ENCODE measurements at regions not wholly inside any gene's neighbourhood (a gene's known extent, or its start where the extent isn't known, plus 50 kb on each side); places are given as distances from the start of the nearest gene placed in this dataset.
"Not testable (repeated sequence)": the region's sequence is repeated elsewhere in the genome, so short reads cannot be mapped to it uniquely, and the experiment has no call there.

DNA sequence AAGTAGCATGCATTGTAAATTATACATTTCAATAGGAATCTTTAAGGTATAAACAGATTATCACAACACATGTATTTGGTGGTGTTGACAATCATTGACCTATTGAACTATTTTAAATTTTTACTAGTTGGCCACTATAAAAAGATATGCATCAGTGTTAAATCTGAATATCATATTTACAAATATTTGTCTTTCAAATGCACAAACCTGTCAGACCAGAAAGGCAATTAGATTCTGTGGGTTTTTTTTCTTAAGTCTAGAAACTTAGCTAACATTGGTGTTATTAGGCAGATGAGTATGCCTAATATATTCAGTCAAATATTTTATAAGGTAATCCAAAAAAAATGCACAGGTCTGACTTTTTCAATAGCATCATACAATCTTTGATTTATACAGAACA is 241.4 kb upstream of the DGKB start:
- ChIA-PET POLR2A (no interaction called here), CTCF (no interaction called here)

DNA sequence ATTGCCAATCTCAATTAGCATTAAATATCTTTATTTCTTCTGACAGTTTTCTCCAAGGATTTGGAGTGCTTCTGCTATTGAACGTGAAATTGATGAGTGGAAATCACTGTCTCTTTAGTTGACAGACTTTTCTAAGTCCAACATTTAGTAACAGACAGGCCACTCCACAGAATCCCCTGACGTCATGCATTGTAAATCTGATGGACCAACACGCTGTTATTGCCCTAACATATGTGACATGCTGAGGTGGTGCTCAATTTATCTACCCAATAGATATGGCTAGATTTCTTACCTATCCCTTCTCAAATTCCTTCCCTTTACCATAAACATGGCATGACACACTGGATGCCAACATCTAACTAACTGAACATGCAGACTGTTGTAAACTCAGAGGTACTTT is 240.6 kb upstream of the DGKB start:
- ChIA-PET CTCF (no interaction called here), POLR2A (no interaction called here)

DNA sequence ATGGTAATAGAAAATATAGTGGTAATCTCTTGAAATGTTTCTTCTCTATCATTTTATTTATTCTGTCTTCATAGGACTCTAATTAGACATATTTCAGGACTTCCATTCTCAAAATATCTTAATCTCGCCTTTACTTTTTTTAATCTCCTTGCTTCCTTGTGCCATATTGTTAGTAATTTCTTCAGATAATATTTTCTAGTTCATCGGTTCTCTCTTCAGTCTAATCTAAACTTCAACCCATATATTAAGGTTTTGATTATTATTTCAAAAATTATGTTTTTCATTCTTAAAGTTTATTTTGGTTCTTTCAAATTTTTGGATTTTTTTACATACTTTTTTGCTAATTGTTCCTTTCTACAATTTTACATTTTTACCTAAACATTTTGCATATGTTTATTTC is 237.9 kb upstream of the DGKB start:
- POLR2A ChIA-PET: no interaction called here
- CTCF ChIA-PET: no interaction called here

DNA sequence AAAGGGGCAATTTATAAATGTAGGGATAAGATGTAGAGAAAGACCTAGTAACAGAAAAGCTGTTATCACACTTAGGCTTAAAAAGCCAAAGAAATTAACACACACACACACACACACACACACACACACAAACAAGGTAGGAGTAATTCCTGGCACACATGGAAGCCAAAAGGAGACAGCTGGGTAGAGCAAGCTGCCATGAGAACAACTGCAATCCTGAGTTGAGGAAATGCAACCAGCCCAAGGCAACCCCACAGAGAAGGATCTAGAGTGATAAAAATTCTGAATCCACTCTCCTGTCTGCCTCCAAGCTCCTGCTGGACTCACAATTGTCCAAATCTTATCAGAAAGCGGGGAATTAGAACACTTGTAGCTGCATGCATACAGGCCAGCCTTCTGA is 229.1 kb upstream of the DGKB start:
- ChIA-PET POLR2A (no interaction called here), CTCF (no interaction called here)

DNA sequence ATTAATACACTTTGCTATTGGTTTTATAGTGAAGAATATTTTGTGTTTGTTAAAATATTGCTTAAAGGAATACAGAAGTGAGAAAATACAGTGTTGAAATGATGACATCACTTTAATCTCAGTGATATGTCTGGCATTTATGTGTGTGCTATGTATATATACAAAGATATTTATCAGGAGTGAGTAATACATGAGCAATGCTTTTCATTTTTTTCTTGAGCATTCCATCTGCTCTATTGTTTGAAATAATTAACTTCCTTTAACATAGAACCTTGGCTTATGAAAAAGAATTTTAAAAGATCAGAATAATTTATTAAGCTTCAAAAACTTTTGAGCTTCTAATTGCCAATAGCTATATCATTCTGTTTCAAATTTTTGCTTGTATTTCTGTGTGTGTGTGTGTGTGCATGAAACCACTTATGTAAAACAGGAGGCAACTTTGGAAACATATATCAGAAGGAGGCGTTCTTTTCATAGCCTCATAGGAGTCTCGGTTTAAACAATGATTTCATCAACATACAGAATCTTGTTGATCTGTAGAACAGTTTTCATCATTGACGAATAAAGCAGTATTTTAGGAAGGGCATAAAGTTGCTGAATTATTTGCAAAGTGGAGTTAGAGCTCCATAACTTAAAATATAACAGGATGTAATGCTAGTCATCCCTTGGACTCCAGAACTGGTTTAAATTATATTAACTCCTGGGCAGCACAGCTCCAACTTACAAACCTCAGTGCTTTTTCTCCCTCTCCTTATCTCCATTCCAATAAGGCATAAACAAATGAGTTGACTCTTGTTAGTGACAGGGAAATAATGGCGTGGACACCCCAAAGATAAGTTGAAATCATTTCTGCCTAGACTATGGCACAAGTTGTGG is 228.4 kb upstream of the DGKB start:
- ChIA-PET POLR2A (no interaction called here), CTCF (no interaction called here)

DNA sequence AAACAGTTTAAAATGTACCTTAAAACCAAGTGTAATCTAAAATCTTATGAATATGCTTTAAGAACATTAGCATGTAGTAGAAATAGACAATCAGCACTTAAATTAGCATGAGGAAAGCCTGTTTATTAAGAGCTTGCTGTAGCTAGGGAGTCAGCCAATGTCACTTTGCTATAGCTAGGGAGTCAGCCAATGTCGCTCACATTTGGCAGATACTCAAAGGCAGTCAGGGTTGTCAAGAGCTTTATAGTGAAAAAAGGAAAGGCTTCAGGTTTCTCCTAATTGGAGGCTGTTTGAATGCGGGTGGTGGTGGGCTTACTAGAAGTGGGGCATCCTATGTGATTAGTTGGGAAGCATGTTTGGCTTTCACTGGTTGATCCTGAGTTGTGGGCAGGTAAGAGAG is 226.2 kb upstream of the DGKB start:
- ChIA-PET CTCF (no interaction called here), POLR2A (no interaction called here)

DNA sequence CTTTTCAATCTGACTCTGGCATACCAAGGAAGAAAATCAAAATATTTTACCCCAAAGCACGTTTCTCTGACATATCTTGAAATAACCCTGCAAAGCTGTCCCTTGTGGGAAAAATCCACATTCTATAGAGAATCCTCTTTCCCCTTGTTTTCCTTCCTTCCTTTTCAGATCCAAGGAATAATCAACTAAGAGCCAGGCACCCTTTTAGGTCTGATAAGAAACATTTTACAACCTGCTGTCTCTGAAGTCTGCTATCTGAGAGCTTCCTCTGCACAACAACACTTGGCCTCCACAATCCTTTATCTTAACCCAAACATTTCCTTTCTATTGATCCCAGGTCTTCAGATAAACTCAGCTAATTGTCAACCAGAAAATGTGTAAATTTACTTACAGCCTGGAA is 224.1 kb upstream of the DGKB start:
- POLR2A ChIA-PET, CTCF ChIA-PET: not testable (repeated sequence)

DNA sequence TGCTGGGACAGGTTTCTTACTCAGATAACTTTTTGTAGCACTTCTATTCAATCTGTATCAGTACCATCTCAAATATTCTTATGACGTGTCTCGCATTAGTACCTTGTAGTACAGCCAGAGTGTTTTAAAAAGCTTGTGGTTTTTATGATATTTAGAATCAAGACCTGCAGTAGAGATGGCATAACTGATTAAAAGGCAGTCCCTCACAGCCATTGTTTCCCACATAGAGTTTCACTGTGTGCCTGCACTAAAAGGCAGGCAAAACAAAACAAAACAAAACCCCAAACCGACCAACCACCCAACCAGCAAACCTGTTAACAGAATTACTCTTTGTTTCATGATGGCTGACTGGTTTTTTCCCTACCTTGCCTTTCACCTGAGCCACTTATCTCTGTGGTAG is 221.3 kb upstream of the DGKB start:
- CTCF ChIA-PET: no interaction called here
- POLR2A ChIA-PET: no interaction called here

DNA sequence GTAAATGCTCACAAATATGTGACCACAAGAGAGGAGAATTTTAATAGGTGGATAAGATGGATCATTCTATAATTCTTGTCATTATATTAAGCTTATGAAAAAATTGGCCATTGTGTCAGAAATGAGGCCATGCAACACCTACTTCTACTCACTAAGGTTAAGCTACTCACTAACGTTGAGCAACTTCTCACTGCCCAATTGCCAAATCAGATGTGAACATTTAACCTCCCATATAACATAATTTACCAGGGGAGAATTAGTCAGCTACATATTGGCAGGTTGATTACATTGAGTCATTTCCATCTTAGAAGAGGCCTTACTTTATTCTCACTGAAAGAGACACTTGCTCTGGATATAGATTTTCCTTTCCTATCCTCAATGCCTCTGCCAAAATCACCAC is 211.2 kb upstream of the DGKB start:
- POLR2A ChIA-PET: no interaction called here
- CTCF ChIA-PET: no interaction called here

DNA sequence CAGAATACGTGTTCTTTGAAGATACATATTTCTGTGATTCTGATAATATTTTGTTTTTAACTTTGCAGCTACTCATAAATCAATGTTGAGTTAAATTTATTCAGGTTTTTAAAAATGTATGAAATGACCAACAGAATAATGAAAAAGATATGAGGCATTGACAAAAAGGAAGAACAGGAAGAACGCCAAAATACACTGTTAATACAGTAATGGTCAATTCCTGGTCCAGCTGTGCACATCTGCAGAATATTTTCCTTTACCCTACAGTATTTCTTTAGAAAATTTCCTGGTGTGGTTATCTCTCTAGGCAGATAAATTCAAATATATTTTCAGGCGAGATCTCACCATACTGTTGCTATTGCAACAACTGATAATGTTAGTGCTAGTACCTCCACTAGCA is 203.2 kb upstream of the DGKB start:
- POLR2A ChIA-PET: no interaction called here
- CTCF ChIA-PET: no interaction called here

DNA sequence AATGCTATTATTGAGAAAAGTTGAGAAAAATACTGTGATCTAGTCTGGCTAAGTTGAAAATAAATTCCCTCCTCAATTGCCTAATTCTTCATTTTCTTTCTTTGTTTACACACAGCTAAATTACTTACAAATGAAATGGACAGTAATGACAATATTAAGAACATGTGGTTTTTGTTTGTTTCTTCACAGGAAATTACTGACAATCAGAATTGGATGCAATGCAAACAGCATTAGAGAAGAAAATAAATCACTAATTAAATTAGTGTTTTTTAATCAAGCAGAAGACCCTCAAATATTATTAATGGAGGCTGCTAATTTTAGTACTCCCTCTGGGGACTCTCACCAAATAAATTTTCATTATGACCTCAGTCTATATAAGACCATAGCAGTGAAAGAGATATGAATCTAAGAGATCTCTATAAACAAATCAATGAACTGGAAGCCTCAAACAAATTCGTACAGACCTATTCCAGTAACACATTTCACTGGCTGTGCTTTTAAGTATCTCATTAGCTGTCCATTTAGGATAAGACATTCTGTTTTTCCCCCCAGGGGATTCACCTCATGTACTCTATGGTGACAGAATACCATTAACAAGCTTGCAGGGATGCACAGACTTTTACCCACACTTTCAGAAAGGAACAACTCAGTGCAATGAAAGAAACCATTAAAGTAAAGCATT is 202.0 kb upstream of the DGKB start:
- ChIA-PET POLR2A (no interaction called here), CTCF (no interaction called here)

DNA sequence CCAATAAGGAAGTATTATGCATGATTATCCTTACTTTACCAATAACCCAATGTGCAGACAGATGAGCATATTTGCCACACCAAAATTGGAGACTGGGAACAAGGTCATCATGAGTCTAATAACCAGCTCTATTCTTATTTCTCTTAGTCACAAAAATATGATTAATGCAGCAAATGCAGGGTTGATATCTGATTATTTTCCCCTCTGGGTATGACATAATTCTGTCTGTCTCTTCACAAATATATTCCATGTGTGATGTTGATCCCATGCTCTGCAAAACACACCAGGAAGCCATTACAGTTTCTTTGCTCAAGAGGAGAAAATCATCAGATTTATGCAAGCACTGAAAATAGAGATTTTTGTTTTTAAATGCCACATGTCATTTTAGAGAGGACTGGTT is 196.5 kb upstream of the DGKB start:
- CTCF ChIA-PET: no interaction called here
- POLR2A ChIA-PET: no interaction called here

DNA sequence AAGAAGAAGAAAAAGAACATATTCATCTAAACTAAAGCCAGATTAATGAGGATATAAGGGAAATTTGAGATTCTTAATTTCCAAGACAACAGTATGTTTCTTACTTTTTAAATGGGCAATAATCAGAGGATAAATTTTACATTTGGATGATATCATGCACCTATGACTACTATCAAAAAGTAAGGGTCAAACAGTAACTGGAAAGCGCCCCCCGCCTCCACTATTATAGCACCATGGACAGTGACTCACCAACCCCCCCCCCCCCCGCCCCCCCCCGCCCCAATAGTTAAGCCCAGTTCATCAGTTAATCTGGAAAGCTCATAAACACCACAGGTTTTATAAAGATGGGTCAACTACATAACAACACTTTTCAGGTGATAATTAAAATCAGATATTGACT is 194.3 kb upstream of the DGKB start:
- ChIA-PET POLR2A (no interaction called here), CTCF (no interaction called here)

DNA sequence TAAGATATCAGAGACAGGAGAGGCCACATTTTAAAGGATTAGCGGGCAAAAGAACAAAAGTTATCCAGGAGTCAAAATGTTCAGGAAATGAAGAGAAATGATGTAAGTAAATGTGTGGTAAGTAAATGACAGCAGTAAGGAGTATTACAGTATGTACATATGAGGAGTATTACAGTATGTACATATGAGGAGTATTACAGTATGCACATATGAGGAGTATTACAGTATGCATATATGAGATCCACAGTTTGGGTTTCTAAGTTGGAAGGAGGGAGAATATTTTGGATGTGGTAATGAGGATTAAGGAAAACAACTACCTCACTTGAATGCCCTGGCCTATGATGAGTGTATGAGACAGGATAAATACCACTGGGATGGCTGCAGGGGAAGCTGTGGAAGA is 192.4 kb upstream of the DGKB start:
- POLR2A ChIA-PET: no interaction called here
- CTCF ChIA-PET: no interaction called here

DNA sequence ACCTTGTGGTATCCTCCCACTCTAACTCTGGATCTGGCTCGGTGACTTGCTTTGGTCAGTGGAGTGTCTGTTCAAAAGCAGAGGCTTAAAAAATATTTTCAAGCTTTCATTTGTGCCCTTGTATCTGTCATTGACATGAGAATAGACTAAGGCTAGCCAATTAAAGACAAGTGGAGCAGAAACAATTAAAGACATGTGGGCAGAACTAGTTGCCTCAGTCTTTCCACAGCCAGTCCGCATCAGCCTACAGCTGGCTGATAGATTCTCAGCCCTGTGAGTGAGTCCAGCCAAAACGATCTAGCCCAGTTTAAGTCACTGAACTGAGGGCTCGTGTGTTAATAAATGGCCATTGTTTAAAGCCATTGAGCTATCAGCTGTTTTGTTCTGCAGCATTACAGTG is 185.2 kb upstream of the DGKB start:
- ChIA-PET POLR2A (no interaction called here), CTCF (no interaction called here)

DNA sequence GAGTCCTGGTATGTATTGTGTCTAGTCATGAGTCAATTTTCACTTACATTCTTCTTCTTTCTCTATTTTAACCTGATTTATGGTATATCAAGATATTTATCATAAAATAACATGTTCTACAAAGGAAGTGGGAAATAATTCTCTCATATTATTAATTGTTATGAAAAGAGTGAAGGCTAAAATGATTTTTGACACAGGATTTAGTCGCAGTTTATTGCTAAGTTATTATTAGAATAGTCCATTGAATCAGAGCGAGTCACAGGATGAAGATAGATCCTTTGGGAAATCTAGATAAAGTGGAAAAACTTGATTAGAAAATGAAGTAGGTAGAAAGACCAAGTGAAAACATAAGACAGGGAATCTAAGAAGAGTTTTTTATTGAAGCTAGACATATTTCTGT is 184.3 kb upstream of the DGKB start:
- POLR2A ChIA-PET: no interaction called here
- CTCF ChIA-PET: no interaction called here

DNA sequence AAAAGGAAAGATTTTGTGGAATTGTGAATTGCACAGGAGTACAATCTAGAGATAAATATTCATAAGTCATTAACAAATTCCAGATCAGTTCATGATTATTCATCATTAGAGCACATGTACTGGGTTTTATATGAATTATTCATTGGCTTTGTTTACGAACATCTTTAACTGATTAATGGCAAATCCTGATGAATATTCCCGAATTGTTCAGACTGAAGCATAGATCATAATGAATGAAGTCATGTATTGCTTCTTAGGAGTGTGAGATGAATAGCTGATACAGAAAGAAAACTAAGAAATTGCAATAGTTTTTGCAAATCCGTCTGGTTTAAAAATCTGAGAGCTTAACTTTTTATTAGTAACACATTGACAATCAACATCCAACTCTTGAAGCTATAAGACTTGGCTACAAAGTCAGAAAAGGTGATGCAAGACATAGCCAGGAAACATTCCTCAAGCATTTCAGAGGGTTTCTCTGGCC is 183.6 kb upstream of the DGKB start:
- ChIA-PET CTCF (no interaction called here), POLR2A (no interaction called here)

DNA sequence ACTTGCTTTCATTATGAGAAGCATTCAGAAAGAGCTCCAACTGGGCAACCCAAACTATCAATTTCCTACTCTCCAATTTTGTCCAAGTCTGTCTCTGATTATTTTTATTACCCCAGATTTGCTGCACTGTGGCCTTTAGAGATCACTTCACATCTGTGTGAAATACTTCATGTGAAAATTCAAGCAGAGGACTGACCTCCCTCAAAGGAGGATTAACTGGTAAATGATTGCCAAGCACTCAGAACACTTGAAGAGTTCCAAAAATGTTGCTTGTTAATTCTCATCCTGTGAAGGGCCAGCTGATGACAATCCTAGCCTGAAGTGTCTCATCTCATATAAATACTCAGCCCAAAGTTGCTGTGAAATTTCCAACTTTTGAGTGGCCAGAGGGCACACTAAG is 182.8 kb upstream of the DGKB start:
- CTCF ChIA-PET: no interaction called here
- POLR2A ChIA-PET: no interaction called here

DNA sequence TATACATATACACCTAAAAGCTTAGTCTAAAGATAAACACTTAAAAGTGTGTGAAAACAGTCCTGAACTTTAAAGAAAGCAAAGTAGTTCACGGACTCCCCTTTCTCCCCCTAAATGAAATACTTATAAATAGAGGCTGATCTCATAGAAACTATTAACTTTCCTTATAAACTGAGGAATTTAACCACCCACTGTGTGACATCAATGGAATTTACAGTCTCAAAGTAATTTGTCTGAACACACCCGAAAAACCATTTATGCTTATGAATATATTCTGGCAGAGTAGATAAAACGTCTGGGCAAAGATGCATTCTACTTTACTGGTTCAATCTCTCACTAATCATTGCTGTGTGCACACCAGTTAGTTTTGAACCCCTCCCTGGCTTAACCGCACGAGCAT is 181.8 kb upstream of the DGKB start:
- CTCF ChIA-PET: no interaction called here
- POLR2A ChIA-PET: no interaction called here

DNA sequence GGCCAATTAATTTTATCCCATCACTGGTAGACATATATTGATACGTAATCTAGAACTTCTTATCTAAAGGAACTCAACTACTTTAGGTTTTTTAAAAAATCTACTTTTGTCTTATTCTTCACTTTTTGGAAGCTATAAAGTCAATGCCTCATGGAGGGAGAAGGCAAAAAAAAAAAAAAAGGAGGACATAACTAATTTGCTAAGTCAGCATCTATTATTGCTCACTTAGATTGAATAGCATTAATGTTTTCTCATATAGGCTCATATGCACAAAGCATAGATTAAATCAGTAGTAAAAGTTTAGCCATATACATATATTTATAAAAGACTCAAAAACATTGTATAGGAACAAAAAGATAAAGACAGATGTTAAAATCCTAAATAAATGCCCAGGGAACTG is 179.3 kb upstream of the DGKB start:
- ChIA-PET POLR2A (no interaction called here), CTCF (no interaction called here)

DNA sequence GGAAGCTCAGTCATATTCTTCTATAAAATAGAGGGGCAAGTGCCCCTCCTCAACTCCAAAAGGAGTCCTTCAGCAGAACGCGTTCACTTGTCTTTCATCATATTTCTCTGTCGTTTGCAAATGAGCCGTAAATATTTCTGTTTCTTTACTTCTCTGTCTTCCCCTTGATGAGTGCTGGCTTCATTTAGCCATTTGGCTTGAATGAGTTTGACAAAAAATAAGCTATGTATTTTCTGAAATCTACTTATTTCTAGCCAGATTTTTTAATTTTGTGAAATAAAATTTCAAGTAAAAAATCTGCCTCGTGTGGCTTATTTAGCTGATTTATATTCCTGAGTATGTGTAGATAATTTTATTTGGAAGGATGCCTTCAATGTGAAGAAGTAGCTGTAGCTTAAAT is 170.8 kb upstream of the DGKB start:
- ChIA-PET POLR2A (no interaction called here), CTCF (interaction anchor here (0.6 kb wide), 1 partner anchor 384 kb away, joined by 3 read pairs; no protein-coding TSS in a partner anchor)

DNA sequence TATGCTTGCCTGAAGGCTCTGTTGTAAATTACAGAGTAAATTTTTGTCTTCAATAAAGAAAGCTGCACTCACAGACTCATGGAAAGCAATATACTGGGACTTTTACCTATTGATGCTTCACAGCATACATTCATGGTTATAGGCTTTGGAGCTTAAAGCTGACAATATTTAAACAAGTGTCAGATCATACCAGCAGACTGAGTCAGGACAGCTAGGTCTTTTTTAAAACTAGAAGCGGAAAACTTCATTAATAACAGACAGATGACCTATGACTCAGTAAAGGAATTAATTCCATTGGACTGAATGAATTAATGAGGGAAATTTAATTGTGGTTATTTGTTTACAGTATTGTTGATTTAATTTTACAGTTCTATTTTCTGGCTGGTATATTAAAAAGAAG is 165.8 kb upstream of the DGKB start:
- ChIA-PET CTCF (no interaction called here), POLR2A (no interaction called here)

Measured in activated CD8-positive, alpha-beta memory T cell treated with anti-CD3 and anti-CD28 coated beads for 36 hours (primary cell).